Astrocyte (in vitro differentiated cells and primary cell): ENCODE measurements at regions not wholly inside any gene's neighbourhood (a gene's known extent, or its start where the extent isn't known, plus 50 kb on each side); places are given as distances from the start of the nearest gene placed in this dataset.

Experiments
- CTCF ChIP-seq: IDR thresholded peaks from 2 replicates; pipeline ENCODE4 v1.5.1; 2011; ENCODE audit warnings: low read depth, mild to moderate bottlenecking, inconsistent platforms, low read length, moderate library complexity; ENCODE audit not compliant: insufficient read depth
- EZH2 ChIP-seq: IDR thresholded peaks from 2 replicates; pipeline ENCODE4 v1.6.1; 2012; ENCODE audit warnings: mild to moderate bottlenecking, low read length, inconsistent platforms; ENCODE audit not compliant: insufficient read depth

GRCh38 chr3:66831931-66832330 is 166.2 kb upstream of the KBTBD8 start:
- TF ChIP-seq CTCF (no peak), EZH2 (no peak)
